ENCODE measurements at regions not wholly inside any gene's neighbourhood (a gene's known extent, or its start where the extent isn't known, plus 50 kb on each side); places are given as distances from the start of the nearest gene placed in this dataset.

GRCh38 chr2:44107086-44107740 lies 61.5 kb upstream of the PPM1B start:
- no peaks in the 10 kb centered on the region for H3K27me3 ChIP-seq
- H3K4me3 ChIP-seq = no peak overlapping the region
- ATAC-seq = no peak
- no peaks in the 10 kb centered on the region for H3K36me3 ChIP-seq
- 57 to 76% methylated on average over 2 to 5 of the region's 5 CpGs for WGBS, 2 donors (ENCODE audit: low coverage in 1 of 2)
- TF ChIP-seq CTCF (IDR thresholded peaks at IDR 0.05) (no peak), EP300 (IDR thresholded peaks at IDR 0.05) (no peak), POLR2A (IDR thresholded peaks at IDR 0.05) (no peak), POLR2AphosphoS5 (IDR thresholded peaks at IDR 0.05) (no peak)
- no peaks in the 10 kb centered on the region for H3K9me3 ChIP-seq
- no peaks in the 10 kb centered on the region for H3K4me1 ChIP-seq
- H3K27ac ChIP-seq = no peak overlapping the region

GRCh38 chr2:44107974-44108373 lies 60.7 kb upstream of the PPM1B start:
- 85 to 86% methylated on average over 3 of the region's 3 CpGs for WGBS, 2 donors (ENCODE audit: low coverage in 1 of 2)
- H3K4me3 ChIP-seq = no peak overlapping the region
- no peak for ATAC-seq
- H3K36me3 ChIP-seq = no peaks in the 10 kb centered on the region
- H3K27me3 ChIP-seq = no peaks in the 10 kb centered on the region
- no peaks in the 10 kb centered on the region for H3K4me1 ChIP-seq
- H3K27ac ChIP-seq = no peak overlapping the region
- TF ChIP-seq POLR2A (IDR thresholded peaks at IDR 0.05) = no peak
- no peak for TF ChIP-seq EP300 (IDR thresholded peaks at IDR 0.05)
- no peak for TF ChIP-seq CTCF (IDR thresholded peaks at IDR 0.05)
- no peak for TF ChIP-seq POLR2AphosphoS5 (IDR thresholded peaks at IDR 0.05)
- no peaks in the 10 kb centered on the region for H3K9me3 ChIP-seq

GRCh38 chr2:44109166-44109565 lies 59.5 kb upstream of the PPM1B start:
- ATAC-seq = no peak
- H3K9me3 ChIP-seq = no peaks in the 10 kb centered on the region
- H3K36me3 ChIP-seq = no peaks in the 10 kb centered on the region
- 70 to 83% methylated on average over 2 to 3 of the region's 3 CpGs for WGBS, 2 donors (ENCODE audit: low coverage in 1 of 2)
- H3K27me3 ChIP-seq = no peaks in the 10 kb centered on the region
- no peak for TF ChIP-seq POLR2A (IDR thresholded peaks at IDR 0.05)
- TF ChIP-seq CTCF (IDR thresholded peaks at IDR 0.05) = no peak
- TF ChIP-seq POLR2AphosphoS5 (IDR thresholded peaks at IDR 0.05) = no peak
- no peak for TF ChIP-seq EP300 (IDR thresholded peaks at IDR 0.05)
- no peak overlapping the region for H3K27ac ChIP-seq
- no peak overlapping the region for H3K4me3 ChIP-seq
- H3K4me1 ChIP-seq = no peaks in the 10 kb centered on the region

GRCh38 chr2:44110444-44110843 lies 58.2 kb upstream of the PPM1B start:
- no peaks in the 10 kb centered on the region for H3K36me3 ChIP-seq
- H3K4me1 ChIP-seq = no peaks in the 10 kb centered on the region
- no peak for ATAC-seq
- WGBS, 2 donors (ENCODE audit: low coverage in 1 of 2) = 30 to 31% methylated on average over 2 of the region's 2 CpGs
- H3K4me3 ChIP-seq = no peak overlapping the region
- no peak overlapping the region for H3K27ac ChIP-seq
- no peaks in the 10 kb centered on the region for H3K27me3 ChIP-seq
- no peak for TF ChIP-seq CTCF (IDR thresholded peaks at IDR 0.05)
- no peak for TF ChIP-seq POLR2A (IDR thresholded peaks at IDR 0.05)
- TF ChIP-seq EP300 (IDR thresholded peaks at IDR 0.05) = no peak
- TF ChIP-seq POLR2AphosphoS5 (IDR thresholded peaks at IDR 0.05) = no peak
- no peaks in the 10 kb centered on the region for H3K9me3 ChIP-seq

GRCh38 chr2:44112096-44112495 lies 56.6 kb upstream of the PPM1B start:
- Histone ChIP-seq H3K4me1 (no peaks in the 10 kb centered on the region), H3K36me3 (no peaks in the 10 kb centered on the region), H3K9me3 (no peaks in the 10 kb centered on the region), H3K4me3 (no peak overlapping the region), H3K27me3 (no peaks in the 10 kb centered on the region), H3K27ac (no peak overlapping the region)
- ATAC-seq = no peak
- TF ChIP-seq CTCF (IDR thresholded peaks at IDR 0.05) = no peak
- no peak for TF ChIP-seq POLR2A (IDR thresholded peaks at IDR 0.05)
- no peak for TF ChIP-seq POLR2AphosphoS5 (IDR thresholded peaks at IDR 0.05)
- TF ChIP-seq EP300 (IDR thresholded peaks at IDR 0.05) = no peak
